GM06990 (cell line): ENCODE measurements at regions not wholly inside any gene's neighbourhood (a gene's known extent, or its start where the extent isn't known, plus 50 kb on each side); places are given as distances from the start of the nearest gene placed in this dataset.

Experiments used
- DNase-seq: peaks from one replicate; pipeline ENCODE4 v3.0.0-alpha.2; 2011; ENCODE audit not compliant: insufficient read length; ENCODE audit errors: extremely low read depth
- H3K27me3 ChIP-seq: replicated peaks from 2 replicates; pipeline ENCODE4 v1.6.0; 2011; ENCODE audit warnings: low read length; ENCODE audit not compliant: control insufficient read depth, insufficient read depth
- H3K36me3 ChIP-seq: 2 replicates; pipeline ENCODE4 v1.5.1; 2011; ENCODE audit warnings: low read length; ENCODE audit not compliant: control insufficient read depth, insufficient read depth
- H3K4me3 ChIP-seq: replicated peaks from 2 replicates; pipeline ENCODE4 v1.5.1; 2011; ENCODE audit warnings: low read depth, mild to moderate bottlenecking, control low read depth, low read length
- CTCF ChIP-seq: IDR thresholded peaks from 2 replicates; pipeline ENCODE4 v1.5.1; 2011; ENCODE audit warnings: low read length, control low read depth, mild to moderate bottlenecking, inconsistent platforms; ENCODE audit not compliant: insufficient read depth, poor library complexity, severe bottlenecking

GRCh38 chr12:20280515-20280914 lies 87.8 kb upstream of the PDE3A start:
- TF ChIP-seq CTCF = no peak
- no peaks in the 10 kb centered on the region for H3K36me3 ChIP-seq
- H3K27me3 ChIP-seq = no peaks in the 10 kb centered on the region
- no peak for DNase-seq
- no peak overlapping the region for H3K4me3 ChIP-seq

- Histone ChIP-seq H3K27me3 (no peaks in the 10 kb centered on the region), H3K36me3 (no peaks in the 10 kb centered on the region), H3K4me3 (no peak overlapping the region)
- no peak for TF ChIP-seq CTCF
- DNase-seq = no peak
Measured at GRCh38 chr12:20282401-20282800, 85.9 kb upstream of the PDE3A start.

- TF ChIP-seq CTCF = no peak
- DNase-seq = no peak
- Histone ChIP-seq H3K27me3 (no peaks in the 10 kb centered on the region), H3K4me3 (no peak overlapping the region), H3K36me3 (no peaks in the 10 kb centered on the region)
Measured at GRCh38 chr12:20283482-20283881, 84.9 kb upstream of the PDE3A start.

- no peak for DNase-seq
- Histone ChIP-seq H3K27me3 (no peaks in the 10 kb centered on the region), H3K4me3 (no peak overlapping the region), H3K36me3 (no peaks in the 10 kb centered on the region)
- no peak for TF ChIP-seq CTCF
Measured at GRCh38 chr12:20289520-20289919, 78.8 kb upstream of the PDE3A start.

GRCh38 chr12:20300457-20300856 lies 67.9 kb upstream of the PDE3A start:
- no peaks in the 10 kb centered on the region for H3K36me3 ChIP-seq
- TF ChIP-seq CTCF = no peak

GRCh38 chr12:20305470-20305869 lies 62.9 kb upstream of the PDE3A start:
- TF ChIP-seq CTCF = no peak
- H3K4me3 ChIP-seq = no peak overlapping the region
- DNase-seq = no peak
- H3K36me3 ChIP-seq = no peaks in the 10 kb centered on the region
- no peaks in the 10 kb centered on the region for H3K27me3 ChIP-seq

More at GRCh38 chr12:20300457-20300856, 67.9 kb upstream of the PDE3A start:
- Histone ChIP-seq H3K4me3 (no peak overlapping the region), H3K27me3 (no peaks in the 10 kb centered on the region)
- no peak for DNase-seq
